IMR-90 (cell line): ENCODE measurements at regions not wholly inside any gene's neighbourhood (a gene's known extent, or its start where the extent isn't known, plus 50 kb on each side); places are given as distances from the start of the nearest gene placed in this dataset.
A peak's percentile ranks its signal among the peaks of the same experiment; 100 is the strongest.

Experiments used
- ATAC-seq: fragments of 200-7000 bp; cut with Tn5 transposase; 2 replicates; pipeline ENCODE4 v1.9.1; 2020; ENCODE audit warnings: low read depth, mild to moderate bottlenecking, moderate library complexity
- BruUV-seq: library from RNA; stranded (reverse); fragments of 400-500 nt; replicated peaks from 2 replicates; lab custom pipeline; 2021; lab: Mats Ljungman, UMichigan
- CTCF ChIA-PET: fragments of 300-600 bp; formaldehyde crosslinking; extraction: SDS; loops from one replicate; lab custom pipeline; 2021; ENCODE audit warnings: antibody characterized with exemption; lab: Yijun Ruan, JAX
- POLR2A ChIA-PET: fragments of 300-600 bp; sonication (Branson Sonifier 250); formaldehyde crosslinking; loops from one replicate; lab custom pipeline; 2022; ENCODE audit warnings: antibody characterized with exemption; ENCODE audit not compliant: unreplicated experiment; lab: Charles Lee
- DNase-seq: peaks from one replicate; pipeline ENCODE4 v3.0.0; 2013
- H2AFZ ChIP-seq: replicated peaks from 2 replicates; pipeline ENCODE3; 2013; ENCODE audit warnings: low read length, mild to moderate bottlenecking; ENCODE audit not compliant: poor library complexity
- H2AK5ac ChIP-seq: 2 replicates; pipeline ENCODE4 v1.6.1; 2013; ENCODE audit warnings: low read depth, low read length, inconsistent platforms
- H2AK9ac ChIP-seq: replicated peaks from 2 replicates; pipeline ENCODE3; 2013; ENCODE audit warnings: mild to moderate bottlenecking, low read depth, low read length, moderate library complexity; ENCODE audit not compliant: poor library complexity
- H2BK120ac ChIP-seq: 2 replicates; pipeline ENCODE4 v1.6.1; 2013; ENCODE audit warnings: low read depth, low read length, inconsistent platforms
- H2BK15ac ChIP-seq: 3 replicates; pipeline ENCODE4 v1.6.1; 2013; ENCODE audit warnings: low read depth, low read length, inconsistent platforms
- H2BK20ac ChIP-seq: 2 replicates; pipeline ENCODE4 v1.6.1; 2013; ENCODE audit warnings: low read depth, mild to moderate bottlenecking, inconsistent platforms, low read length, moderate library complexity
- H2BK5ac ChIP-seq: 2 replicates; pipeline ENCODE4 v1.6.1; 2013; ENCODE audit warnings: mild to moderate bottlenecking, low read depth, low read length, inconsistent platforms; ENCODE audit not compliant: poor library complexity, severe bottlenecking
- H3K14ac ChIP-seq: replicated peaks from 2 replicates; pipeline ENCODE4 v1.6.1; 2013; ENCODE audit warnings: low read depth, low read length, inconsistent platforms
- H3K18ac ChIP-seq: 2 replicates; pipeline ENCODE4 v1.6.1; 2013; ENCODE audit warnings: low read depth, low read length, control low read depth
- H3K23ac ChIP-seq: 2 replicates; pipeline ENCODE4 v1.6.1; 2013; ENCODE audit warnings: low read depth, low read length, inconsistent platforms
- H3K27ac ChIP-seq: 2 replicates; pipeline ENCODE4 v1.5.1; 2013; ENCODE audit warnings: mild to moderate bottlenecking, control low read depth, low read length; ENCODE audit not compliant: insufficient read depth
- H3K27me3 ChIP-seq: 2 replicates; pipeline ENCODE4 v1.6.1; 2013; ENCODE audit warnings: low read length; ENCODE audit not compliant: control insufficient read depth, insufficient read depth
- H3K36me3 ChIP-seq: 2 replicates; pipeline ENCODE4 v1.6.1; 2013; ENCODE audit warnings: low read length, mixed read lengths; ENCODE audit not compliant: control insufficient read depth, insufficient read depth
- H3K4ac ChIP-seq: 2 replicates; pipeline ENCODE4 v1.6.1; 2013; ENCODE audit warnings: low read depth, low read length, inconsistent platforms
- H3K4me1 ChIP-seq: 2 replicates; pipeline ENCODE4 v1.6.1; 2013; ENCODE audit warnings: low read length, mixed read lengths; ENCODE audit not compliant: control insufficient read depth, insufficient read depth
- H3K4me2 ChIP-seq: 2 replicates; pipeline ENCODE4 v1.6.1; 2013; ENCODE audit warnings: low read depth, mild to moderate bottlenecking, control low read depth, low read length, moderate library complexity
- H3K4me3 ChIP-seq: 2 replicates; pipeline ENCODE4 v1.5.1; 2013; ENCODE audit warnings: low read depth, mild to moderate bottlenecking, control low read depth, low read length, moderate library complexity; ENCODE audit not compliant: insufficient read depth
- H3K56ac ChIP-seq: 2 replicates; pipeline ENCODE4 v1.6.1; 2013; ENCODE audit warnings: low read length, inconsistent platforms; ENCODE audit not compliant: insufficient read depth; ENCODE audit errors: extremely low read depth
- H3K79me1 ChIP-seq, 2 experiments: 2 replicates each; pipeline ENCODE4 v1.6.1; 2013; ENCODE audit warnings: low read length in 2 of 2, inconsistent platforms in 1 of 2, low read depth in 1 of 2
- H3K9ac ChIP-seq: 2 replicates; pipeline ENCODE4 v1.6.1; 2013; ENCODE audit warnings: low read depth, low read length, control low read depth
- H3K9me1 ChIP-seq: 2 replicates; pipeline ENCODE4 v1.6.1; 2013; ENCODE audit warnings: low read length, inconsistent platforms; ENCODE audit not compliant: insufficient read depth
- H3K9me3 ChIP-seq: 2 replicates; pipeline ENCODE4 v1.6.1; 2013; ENCODE audit warnings: low read length; ENCODE audit not compliant: control insufficient read depth, insufficient read depth
- H4K20me1 ChIP-seq: 2 replicates; pipeline ENCODE4 v1.6.1; 2013; ENCODE audit warnings: low read length, inconsistent platforms; ENCODE audit not compliant: insufficient read depth
- H4K5ac ChIP-seq: 2 replicates; pipeline ENCODE4 v1.6.1; 2013; ENCODE audit warnings: mild to moderate bottlenecking, low read depth, low read length, control low read depth
- H4K8ac ChIP-seq, 2 experiments: 2 replicates each; pipeline ENCODE4 v1.6.1; 2013; ENCODE audit warnings: low read depth in 2 of 2, low read length in 2 of 2, control low read depth in 1 of 2, inconsistent platforms in 1 of 2
- H4K91ac ChIP-seq: 2 replicates; pipeline ENCODE4 v1.6.1; 2013; ENCODE audit warnings: low read depth, low read length, inconsistent platforms; ENCODE audit not compliant: insufficient read depth
- BHLHE40 ChIP-seq: fragments of 150-350 bp; IDR thresholded peaks from 2 replicates; pipeline ENCODE4 v1.6.1; 2016; ENCODE audit warnings: mild to moderate bottlenecking, low read depth, low read length
- CEBPB ChIP-seq: IDR thresholded peaks from 2 replicates; pipeline ENCODE4 v1.6.1; 2012; ENCODE audit warnings: low read depth, low read length, improper control_type of control experiment
- CHD1 ChIP-seq: IDR thresholded peaks from 2 replicates; pipeline ENCODE4 v1.6.1; 2012; ENCODE audit warnings: low read depth, low read length, improper control_type of control experiment
- CTCF ChIP-seq: conservative IDR thresholded peaks from 2 replicates; pipeline ENCODE4 v1.5.1; 2012; ENCODE audit warnings: mild to moderate bottlenecking, low read depth, low read length, improper control_type of control experiment
- MAFK ChIP-seq: IDR thresholded peaks from 2 replicates; pipeline ENCODE4 v1.6.1; 2012; ENCODE audit warnings: low read depth, low read length, improper control_type of control experiment
- MAZ ChIP-seq: IDR thresholded peaks from 2 replicates; pipeline ENCODE4 v1.6.1; 2012; ENCODE audit warnings: low read depth, mild to moderate bottlenecking, low read length, improper control_type of control experiment, moderate library complexity, borderline replicate concordance
- MXI1 ChIP-seq: IDR thresholded peaks from 2 replicates; pipeline ENCODE4 v1.6.1; 2012; ENCODE audit warnings: low read depth, mild to moderate bottlenecking, low read length, moderate library complexity, borderline replicate concordance
- NFE2L2 ChIP-seq: fragments of 150-350 bp; IDR thresholded peaks from 2 replicates; pipeline ENCODE4 v1.6.1; 2016; ENCODE audit warnings: low read depth, mild to moderate bottlenecking, low read length
- POLR2A ChIP-seq: IDR thresholded peaks from 2 replicates; pipeline ENCODE4 v1.6.1; 2012; ENCODE audit warnings: mild to moderate bottlenecking, low read depth, low read length
- RAD21 ChIP-seq: IDR thresholded peaks from 2 replicates; pipeline ENCODE4 v1.6.1; 2012; ENCODE audit warnings: low read length, improper control_type of control experiment
- RCOR1 ChIP-seq: IDR thresholded peaks from 2 replicates; pipeline ENCODE4 v1.6.1; 2012; ENCODE audit warnings: mild to moderate bottlenecking, low read length, improper control_type of control experiment; ENCODE audit not compliant: insufficient replicate concordance
- RFX5 ChIP-seq: IDR thresholded peaks from 2 replicates; pipeline ENCODE4 v1.8.0; 2012; ENCODE audit warnings: low read depth, mild to moderate bottlenecking, low read length, moderate library complexity
- SMC3 ChIP-seq: fragments of 150-350 bp; IDR thresholded peaks from 2 replicates; pipeline ENCODE4 v1.6.1; 2016; ENCODE audit warnings: low read depth, mild to moderate bottlenecking, antibody characterized with exemption, low read length, moderate library complexity
- WGBS, 2 experiments: methylation state at CpG; one replicate each; pipeline versions ENCODE4 v1.1.5 to v1.1.7; 2013; ENCODE audit warnings: missing lambda C conversion rate in 2 of 2; ENCODE audit not compliant: insufficient read length in 1 of 2; ENCODE audit errors: extremely low coverage in 2 of 2; 5-methylcytosine and 5-hydroxymethylcytosine counted together
- dilution Hi-C: fragments of 300-500 bp; cut with HindIII; formaldehyde crosslinking; loops from one replicate; pipeline ENCODE4 v1.14.3; 2018; ENCODE audit warnings: low sequenced_read_pairs; ENCODE audit not compliant: unreplicated experiment
- in situ Hi-C: fragments of 300-500 bp; cut with MboI; formaldehyde crosslinking; loops from 3 replicates; pipeline ENCODE4 v1.14.3; 2019; ENCODE audit warnings: low sequenced_read_pairs, inconsistent platforms, mixed read lengths
- intact Hi-C: fragments of 100-400 bp; cut with micrococcal nuclease; formaldehyde crosslinking; loops from 2 replicates; pipeline ENCODE4 v1.10.0; 2022

GRCh38 chr17:12596961-12597360, 68.7 kb upstream of the MYOCD start:
- in situ Hi-C loops, result no loop called here
- POLR2A ChIA-PET, result no interaction called here
- H3K4me2 ChIP-seq, result no peak overlapping the region
- no peak overlapping the region for H4K8ac ChIP-seq
- CTCF ChIA-PET, result no interaction called here
- H3K56ac ChIP-seq, result no peak overlapping the region
- no peaks in the 10 kb centered on the region for H3K79me1 ChIP-seq
- no peaks in the 10 kb centered on the region for H4K20me1 ChIP-seq
- ATAC-seq, result no peak
- H4K91ac ChIP-seq, result no peak overlapping the region
- H2BK15ac ChIP-seq, result no peak overlapping the region
- H2AK9ac ChIP-seq, result no peak overlapping the region
- H3K14ac ChIP-seq, result no peak overlapping the region
- dilution Hi-C loops, result no loop called here
- H3K27ac ChIP-seq, result no peak overlapping the region
- DNase-seq, result no peak
- peaks cover 6% of the 10 kb centered on the region for H3K4me1 ChIP-seq
- peak overlapping the region; percentile 36 for H2BK5ac ChIP-seq
- no peaks in the 10 kb centered on the region for H3K9me3 ChIP-seq
- H3K9ac ChIP-seq, result no peak overlapping the region
- H3K18ac ChIP-seq, result no peak overlapping the region
- H2AFZ ChIP-seq, result no peak overlapping the region
- no peaks in the 10 kb centered on the region for H3K9me1 ChIP-seq
- H2BK20ac ChIP-seq, result 0 out of 2 replicates have a peak overlapping the region, but pooled peaks have one; percentile 30
- peak overlapping the region; percentile 40; the same call in 1 of the 2 replicates for H2AK5ac ChIP-seq
- no peak for TF ChIP-seq MXI1
- TF ChIP-seq RFX5, result no peak
- no peak for TF ChIP-seq POLR2A
- no peak for TF ChIP-seq CHD1
- no peak for TF ChIP-seq CEBPB
- TF ChIP-seq MAZ, result no peak
- no peak for TF ChIP-seq SMC3
- TF ChIP-seq BHLHE40, result no peak
- no peak for TF ChIP-seq RCOR1
- no peak for TF ChIP-seq CTCF
- no peak for TF ChIP-seq NFE2L2
- no peak for TF ChIP-seq RAD21
- no peak for TF ChIP-seq MAFK
- H3K23ac ChIP-seq, result no peak overlapping the region
- H2BK120ac ChIP-seq, result no peak overlapping the region
- no peaks in the 10 kb centered on the region for H3K27me3 ChIP-seq
- no peaks in the 10 kb centered on the region for H3K36me3 ChIP-seq
- no peak overlapping the region for H3K4me3 ChIP-seq
- no peak overlapping the region for H3K4ac ChIP-seq
- no TSS peak for BruUV-seq
- WGBS, 2 experiments, result 94% methylated on average over 2 of the region's 11 CpGs; no CpG with 5 or more reads in 1 of the 2 experiments
- intact Hi-C loops, result no loop called here
- no peak overlapping the region for H4K5ac ChIP-seq
